GM13976 (cell line): ENCODE measurements at regions not wholly inside any gene's neighbourhood (a gene's known extent, or its start where the extent isn't known, plus 50 kb on each side); places are given as distances from the start of the nearest gene placed in this dataset.

Experiments
- DNase-seq: peaks from one replicate; pipeline ENCODE4 v3.0.0; 2012; ENCODE audit warnings: low spot score
- in situ Hi-C: fragments of 300-500 bp; cut with MboI; formaldehyde crosslinking; loops from one replicate; pipeline ENCODE4 v1.12.0; 2022; ENCODE audit warnings: low sequenced_read_pairs, mixed read lengths, inconsistent platforms; ENCODE audit not compliant: unreplicated experiment
- TF ChIP-seq, protein P1 (sequence below): IDR thresholded peaks from 2 replicates; pipeline ENCODE4 v1.5.1; 2012; ENCODE audit warnings: borderline replicate concordance, mild to moderate bottlenecking; ENCODE audit not compliant: insufficient read depth; ENCODE audit errors: extremely low read depth, missing control alignments, control extremely low read depth

DNA sequence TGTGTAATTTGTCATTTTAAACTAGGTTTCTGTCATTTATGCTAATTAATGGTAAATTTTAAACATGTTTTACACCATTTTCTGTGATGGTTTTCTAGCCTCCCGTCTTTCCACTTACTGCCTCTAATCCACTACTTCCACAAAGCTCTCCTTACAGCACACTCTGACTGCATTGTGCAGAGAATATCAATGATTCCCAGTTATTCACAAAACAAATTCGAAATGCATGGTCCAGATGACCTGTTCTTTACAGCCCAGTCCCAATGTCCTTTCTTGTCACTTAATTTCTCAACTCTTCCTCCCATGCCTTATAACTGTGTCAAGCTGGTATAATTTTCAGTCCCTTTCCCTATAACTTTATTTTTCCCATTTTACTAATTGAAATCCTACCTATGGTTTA is 770.5 kb downstream of the USP25 start:
- TF ChIP-seq, protein P1, sequence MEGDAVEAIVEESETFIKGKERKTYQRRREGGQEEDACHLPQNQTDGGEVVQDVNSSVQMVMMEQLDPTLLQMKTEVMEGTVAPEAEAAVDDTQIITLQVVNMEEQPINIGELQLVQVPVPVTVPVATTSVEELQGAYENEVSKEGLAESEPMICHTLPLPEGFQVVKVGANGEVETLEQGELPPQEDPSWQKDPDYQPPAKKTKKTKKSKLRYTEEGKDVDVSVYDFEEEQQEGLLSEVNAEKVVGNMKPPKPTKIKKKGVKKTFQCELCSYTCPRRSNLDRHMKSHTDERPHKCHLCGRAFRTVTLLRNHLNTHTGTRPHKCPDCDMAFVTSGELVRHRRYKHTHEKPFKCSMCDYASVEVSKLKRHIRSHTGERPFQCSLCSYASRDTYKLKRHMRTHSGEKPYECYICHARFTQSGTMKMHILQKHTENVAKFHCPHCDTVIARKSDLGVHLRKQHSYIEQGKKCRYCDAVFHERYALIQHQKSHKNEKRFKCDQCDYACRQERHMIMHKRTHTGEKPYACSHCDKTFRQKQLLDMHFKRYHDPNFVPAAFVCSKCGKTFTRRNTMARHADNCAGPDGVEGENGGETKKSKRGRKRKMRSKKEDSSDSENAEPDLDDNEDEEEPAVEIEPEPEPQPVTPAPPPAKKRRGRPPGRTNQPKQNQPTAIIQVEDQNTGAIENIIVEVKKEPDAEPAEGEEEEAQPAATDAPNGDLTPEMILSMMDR: no peak
- in situ Hi-C loops: no loop called here
- no peak for DNase-seq

GRCh38 chr21:16502273-16502672 is 772.5 kb downstream of the USP25 start:
- TF ChIP-seq, protein P1: no peak
- no peak for DNase-seq
- in situ Hi-C loops: no loop called here

DNA sequence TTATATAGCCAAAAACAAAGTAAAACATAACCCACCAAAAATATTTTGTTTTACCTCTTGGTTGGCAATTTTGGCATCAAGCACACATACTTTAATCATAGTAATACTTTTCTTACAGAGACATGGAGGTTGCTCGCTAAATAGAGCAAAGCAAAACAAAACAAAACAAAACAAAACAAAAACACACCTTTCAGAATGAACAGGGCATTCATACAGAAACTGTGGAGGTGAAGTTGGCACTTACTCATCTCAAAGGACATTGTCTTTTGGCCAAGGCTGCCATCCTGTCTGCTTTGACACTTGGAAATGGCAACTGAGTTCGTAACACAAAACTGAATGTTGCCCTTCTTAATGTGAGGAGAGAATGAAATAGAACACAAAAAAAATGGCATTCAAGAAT is 773.1 kb downstream of the USP25 start:
- DNase-seq: no peak
- TF ChIP-seq, protein P1: no peak
- in situ Hi-C loops: no loop called here

DNA sequence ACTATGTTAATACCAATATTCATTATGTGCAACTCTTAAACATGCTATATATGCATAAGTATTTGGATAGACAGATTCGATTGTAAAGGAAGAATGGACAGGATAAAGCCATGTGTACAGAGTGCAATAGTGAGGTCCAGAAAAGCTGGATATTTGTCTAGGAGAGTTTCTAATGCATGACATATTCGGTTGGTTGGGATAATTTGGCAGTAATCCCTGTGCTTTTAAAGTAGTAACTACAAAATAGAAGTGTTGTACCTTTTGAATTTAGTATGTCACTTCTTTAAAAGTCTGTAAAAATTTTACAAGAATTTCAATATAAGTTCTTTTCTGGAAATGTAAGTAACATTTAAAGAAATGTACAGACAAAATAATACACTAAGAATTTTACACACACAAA is 774.5 kb downstream of the USP25 start:
- DNase-seq: no peak
- in situ Hi-C loops: no loop called here
- TF ChIP-seq, protein P1: no peak

DNA sequence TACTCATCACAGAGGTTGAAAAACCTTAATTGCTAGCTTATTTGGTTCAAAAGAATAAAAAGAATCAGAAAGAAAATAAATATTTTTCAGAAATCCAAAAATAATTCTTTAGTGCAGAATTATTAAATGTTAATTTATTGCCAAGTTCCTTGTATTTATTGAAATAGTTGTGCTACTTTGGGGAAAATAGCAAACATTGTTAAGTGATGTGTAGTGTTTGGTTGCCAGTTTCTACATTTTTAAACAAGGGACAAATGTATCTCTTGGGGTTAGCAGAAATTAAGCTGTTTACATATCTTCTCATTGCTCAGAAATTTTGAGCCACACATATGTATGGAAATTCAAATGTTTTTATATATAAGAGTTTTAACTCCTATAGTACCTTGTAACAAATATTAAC is 775.0 kb downstream of the USP25 start:
- in situ Hi-C loops: no loop called here
- no peak for DNase-seq
- TF ChIP-seq, protein P1: no peak

- TF ChIP-seq, protein P1: no peak
- in situ Hi-C loops: no loop called here
- DNase-seq: no peak
Observed at GRCh38 chr21:16509476-16509875, 779.7 kb downstream of the USP25 start.

- DNase-seq: no peak
- in situ Hi-C loops: no loop called here
- TF ChIP-seq, protein P1: no peak
Observed at GRCh38 chr21:16514316-16514715, 784.5 kb downstream of the USP25 start.
